ENCODE measurements at regions not wholly inside any gene's neighbourhood (a gene's known extent, or its start where the extent isn't known, plus 50 kb on each side); places are given as distances from the start of the nearest gene placed in this dataset.
"Not testable (repeated sequence)": the region's sequence is repeated elsewhere in the genome, so short reads cannot be mapped to it uniquely, and the experiment has no call there.

DNA sequence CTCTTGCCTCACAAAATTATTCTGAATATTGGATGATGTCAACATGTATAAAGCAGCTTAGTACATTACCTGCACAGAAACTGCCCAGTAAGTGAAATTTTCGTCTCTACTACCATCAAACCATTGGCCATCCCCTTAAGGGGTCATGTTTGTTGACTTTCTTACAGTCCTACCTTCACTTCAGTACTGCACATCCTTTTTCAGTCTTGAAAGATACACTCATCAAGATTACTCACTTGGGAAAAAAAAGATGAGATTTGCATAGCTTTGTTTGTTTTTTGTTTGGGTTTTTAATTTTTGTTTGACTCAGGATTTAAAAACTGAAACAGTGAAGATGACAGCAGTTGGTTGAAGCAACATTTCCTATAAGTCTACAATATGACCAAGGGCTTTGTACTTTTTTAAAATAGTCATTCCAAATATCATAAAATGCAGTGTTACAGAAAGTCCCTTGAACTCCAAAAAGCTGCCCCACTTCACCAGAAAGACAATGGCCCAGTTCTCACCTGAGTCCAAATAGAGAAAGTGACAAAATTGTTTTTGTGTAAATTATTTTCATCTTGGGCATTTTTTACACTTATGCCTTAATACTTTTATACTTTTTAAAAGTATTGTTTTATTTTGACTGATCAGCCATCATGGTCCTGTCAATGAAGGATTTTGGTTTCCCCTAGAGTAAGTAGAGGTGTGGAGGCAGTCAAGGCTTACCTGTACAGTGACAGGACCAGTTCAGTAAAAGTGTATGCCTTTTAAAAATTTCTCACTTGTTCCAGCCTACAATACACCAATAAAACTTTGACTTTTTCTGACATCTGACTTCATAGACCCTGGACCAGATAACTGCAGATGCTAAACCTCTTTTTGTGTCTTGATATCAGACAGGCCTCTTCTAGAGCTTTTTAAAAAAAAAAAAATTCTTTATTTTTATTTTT is 59.7 kb upstream of the EDA2R start:
- DNase-seq (ENCODE audit: extremely low read depth, low read depth) = no peak

GRCh38 chrX:66692512-66692911 is 53.6 kb upstream of the EDA2R start:
- not testable (repeated sequence) for DNase-seq (ENCODE audit: extremely low read depth, low read depth)

All from NCI-H460 (cell line).